ENCODE measurements at regions not wholly inside any gene's neighbourhood (a gene's known extent, or its start where the extent isn't known, plus 50 kb on each side); places are given as distances from the start of the nearest gene placed in this dataset.
A peak's percentile ranks its signal among the peaks of the same experiment; 100 is the strongest.

DNA sequence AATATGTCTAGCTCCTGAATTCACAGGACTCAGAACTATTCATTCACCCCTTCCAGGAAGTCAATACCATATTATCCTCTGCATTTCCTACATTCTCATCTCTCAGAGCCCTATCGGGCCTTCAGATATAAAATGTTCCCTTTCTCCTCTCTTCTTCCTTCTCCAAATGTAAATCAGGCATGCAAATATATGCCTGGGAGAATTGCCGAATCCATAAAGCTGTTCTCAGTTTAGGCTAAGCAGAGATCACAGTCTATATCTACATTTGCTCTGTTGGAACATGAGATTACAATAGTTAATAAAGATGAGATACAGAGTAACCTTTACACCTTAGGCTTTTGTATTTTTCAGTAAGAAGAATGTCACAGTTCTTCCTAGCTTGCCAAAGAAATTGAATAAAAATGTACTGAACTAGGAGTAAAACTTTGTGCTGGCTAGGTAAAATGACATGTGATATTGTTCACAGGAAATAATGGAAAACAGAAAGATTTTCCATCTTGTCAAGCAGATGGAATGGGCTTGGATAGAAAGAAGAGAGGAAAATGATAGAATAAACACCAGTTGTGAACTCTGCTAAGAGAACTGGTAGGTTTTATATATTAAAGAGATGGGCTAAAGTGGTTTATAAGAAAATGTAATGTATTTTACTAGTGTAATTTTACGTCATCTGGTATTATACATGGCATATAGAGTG is 161.5 kb downstream of the NRIP1 start:
- in situ Hi-C loops (cut with HindIII; ENCODE audit: low sequenced_read_pairs) = no loop called here
- DNase-seq (ENCODE audit: low read depth, low spot score) = no peak
- no peak overlapping the region for H3K4me3 ChIP-seq (ENCODE audit: low read depth, low read length)
- TF ChIP-seq, protein P1, sequence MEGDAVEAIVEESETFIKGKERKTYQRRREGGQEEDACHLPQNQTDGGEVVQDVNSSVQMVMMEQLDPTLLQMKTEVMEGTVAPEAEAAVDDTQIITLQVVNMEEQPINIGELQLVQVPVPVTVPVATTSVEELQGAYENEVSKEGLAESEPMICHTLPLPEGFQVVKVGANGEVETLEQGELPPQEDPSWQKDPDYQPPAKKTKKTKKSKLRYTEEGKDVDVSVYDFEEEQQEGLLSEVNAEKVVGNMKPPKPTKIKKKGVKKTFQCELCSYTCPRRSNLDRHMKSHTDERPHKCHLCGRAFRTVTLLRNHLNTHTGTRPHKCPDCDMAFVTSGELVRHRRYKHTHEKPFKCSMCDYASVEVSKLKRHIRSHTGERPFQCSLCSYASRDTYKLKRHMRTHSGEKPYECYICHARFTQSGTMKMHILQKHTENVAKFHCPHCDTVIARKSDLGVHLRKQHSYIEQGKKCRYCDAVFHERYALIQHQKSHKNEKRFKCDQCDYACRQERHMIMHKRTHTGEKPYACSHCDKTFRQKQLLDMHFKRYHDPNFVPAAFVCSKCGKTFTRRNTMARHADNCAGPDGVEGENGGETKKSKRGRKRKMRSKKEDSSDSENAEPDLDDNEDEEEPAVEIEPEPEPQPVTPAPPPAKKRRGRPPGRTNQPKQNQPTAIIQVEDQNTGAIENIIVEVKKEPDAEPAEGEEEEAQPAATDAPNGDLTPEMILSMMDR (IDR thresholded peaks at IDR 0.05; ENCODE audit: low read depth, low read length) = no peak

DNA sequence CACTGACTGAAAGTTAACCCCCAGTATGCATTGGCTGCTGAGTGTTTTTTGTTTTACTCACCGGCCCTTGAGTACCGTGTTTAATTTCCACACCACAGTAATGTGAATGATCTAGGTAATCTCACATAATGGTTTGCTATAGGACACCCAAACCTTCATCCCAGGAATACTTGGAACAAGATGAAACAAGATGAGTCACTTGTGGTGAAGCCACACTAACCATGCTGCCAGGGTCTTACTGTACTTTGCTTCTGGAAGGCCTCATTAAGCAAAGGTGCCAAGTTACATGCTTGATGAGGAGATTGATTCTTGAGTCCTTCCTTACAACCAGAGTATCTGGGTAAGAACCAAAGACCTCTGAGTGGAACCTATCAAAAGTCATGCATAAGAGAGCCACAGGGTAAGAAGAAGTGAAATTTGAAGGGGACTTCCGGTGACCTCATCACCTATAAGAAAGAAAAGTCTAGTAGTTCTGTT is 163.3 kb downstream of the NRIP1 start:
- TF ChIP-seq, protein P1 (IDR thresholded peaks at IDR 0.05; ENCODE audit: low read depth, low read length) = no peak
- peak; percentile 98 for DNase-seq (ENCODE audit: low read depth, low spot score)
- in situ Hi-C loops (cut with HindIII; ENCODE audit: low sequenced_read_pairs) = no loop called here
- H3K4me3 ChIP-seq (ENCODE audit: low read depth, low read length) = no peak overlapping the region

DNA sequence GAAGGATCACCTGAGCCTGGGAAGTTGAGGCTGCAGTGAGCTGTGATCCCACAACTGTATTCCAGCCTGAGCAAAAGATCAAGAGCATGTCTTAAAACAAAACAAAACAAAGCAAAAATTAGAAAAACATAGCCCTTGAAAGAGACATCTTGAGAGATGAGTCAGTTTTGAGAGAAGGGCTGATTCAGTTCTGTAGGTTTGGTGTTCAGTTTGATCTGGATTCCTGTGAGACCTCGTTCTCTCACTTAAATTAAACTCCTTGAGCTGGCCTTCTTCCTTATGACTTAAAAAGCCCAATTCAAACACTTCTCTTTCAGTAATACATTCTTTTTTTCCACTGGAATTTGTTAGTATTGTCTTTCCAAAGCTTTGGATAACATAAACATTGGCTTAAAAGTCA is 164.2 kb downstream of the NRIP1 start:
- DNase-seq (ENCODE audit: low read depth, low spot score) = peak; percentile 67
- in situ Hi-C loops (cut with HindIII; ENCODE audit: low sequenced_read_pairs) = no loop called here

DNA sequence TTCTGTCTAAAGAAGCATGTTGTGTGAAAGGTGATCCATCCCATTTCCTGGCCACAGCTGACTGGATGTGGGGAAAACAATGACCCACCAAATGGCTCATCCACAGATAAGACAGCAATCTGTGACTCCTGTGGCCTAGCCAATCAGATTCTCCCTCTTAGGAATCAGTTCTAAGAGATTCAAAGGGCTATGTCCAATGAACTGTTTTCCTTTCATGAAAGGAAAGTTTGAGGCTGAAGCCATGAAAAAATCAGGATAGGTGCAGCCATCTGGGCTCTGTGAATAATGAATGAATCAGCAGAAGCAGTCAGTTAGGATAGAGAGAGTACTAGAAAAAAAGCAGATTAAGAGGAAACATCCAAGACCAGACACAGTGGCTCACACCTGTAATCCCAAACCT is 164.7 kb downstream of the NRIP1 start:
- peak; percentile 54 for DNase-seq (ENCODE audit: low read depth, low spot score)
- TF ChIP-seq, protein P1 (IDR thresholded peaks at IDR 0.05; ENCODE audit: low read depth, low read length) = no peak
- in situ Hi-C loops (cut with HindIII; ENCODE audit: low sequenced_read_pairs) = no loop called here
- no peak overlapping the region for H3K4me3 ChIP-seq (ENCODE audit: low read depth, low read length)

More for the DNA sequence above, 164.2 kb downstream of the NRIP1 start:
- no peak overlapping the region for H3K4me3 ChIP-seq (ENCODE audit: low read depth, low read length)
- TF ChIP-seq, protein P1 (IDR thresholded peaks at IDR 0.05; ENCODE audit: low read depth, low read length) = no peak

DNA sequence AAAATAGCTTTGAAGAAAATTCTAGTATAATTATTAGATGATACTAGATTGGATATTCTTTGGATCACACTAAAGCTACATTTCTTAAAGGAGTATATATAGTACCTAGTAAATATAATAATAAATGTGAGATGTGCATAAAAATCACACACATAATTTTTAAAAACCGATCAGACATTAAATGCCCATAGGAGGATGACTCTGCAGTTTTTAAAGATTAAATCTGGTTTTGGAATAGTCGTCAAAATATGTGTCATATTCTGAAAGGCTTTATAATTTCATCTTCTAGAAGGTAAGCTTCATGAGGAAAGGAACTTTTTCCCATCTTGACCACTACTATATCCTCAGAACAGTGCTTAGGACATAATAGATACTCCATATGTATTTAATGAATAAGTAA is 169.0 kb downstream of the NRIP1 start:
- in situ Hi-C loops (cut with HindIII; ENCODE audit: low sequenced_read_pairs) = no loop called here
- DNase-seq (ENCODE audit: low read depth, low spot score) = no peak
- TF ChIP-seq, protein P1 (IDR thresholded peaks at IDR 0.05; ENCODE audit: low read depth, low read length) = no peak
- H3K4me3 ChIP-seq (ENCODE audit: low read depth, low read length) = no peak overlapping the region

DNA sequence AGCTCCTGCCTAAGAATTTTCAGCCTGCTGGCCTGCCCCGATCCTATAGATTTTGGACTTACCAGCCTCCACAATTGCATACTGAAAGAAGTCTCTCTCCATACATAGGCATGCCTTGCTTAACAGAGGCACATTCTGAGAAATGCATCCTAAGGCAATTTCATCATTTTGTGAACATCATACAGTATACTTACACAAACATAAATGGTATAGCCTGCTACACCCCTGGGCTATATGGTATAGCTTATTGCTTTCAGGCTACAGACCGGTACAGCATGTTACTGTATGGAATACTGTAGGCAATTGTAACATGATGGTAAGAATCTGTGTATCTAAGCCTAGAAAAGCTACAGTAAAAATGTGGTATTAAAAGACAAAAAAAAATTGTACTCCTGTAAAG is 174.7 kb downstream of the NRIP1 start:
- in situ Hi-C loops (cut with HindIII; ENCODE audit: low sequenced_read_pairs) = no loop called here
- no peak overlapping the region for H3K4me3 ChIP-seq (ENCODE audit: low read depth, low read length)
- DNase-seq (ENCODE audit: low read depth, low spot score) = no peak
- TF ChIP-seq, protein P1 (IDR thresholded peaks at IDR 0.05; ENCODE audit: low read depth, low read length) = no peak
